ENCODE measurements at regions not wholly inside any gene's neighbourhood (a gene's known extent, or its start where the extent isn't known, plus 50 kb on each side); places are given as distances from the start of the nearest gene placed in this dataset.
"Not testable (repeated sequence)": the region's sequence is repeated elsewhere in the genome, so short reads cannot be mapped to it uniquely, and the experiment has no call there.

DNA sequence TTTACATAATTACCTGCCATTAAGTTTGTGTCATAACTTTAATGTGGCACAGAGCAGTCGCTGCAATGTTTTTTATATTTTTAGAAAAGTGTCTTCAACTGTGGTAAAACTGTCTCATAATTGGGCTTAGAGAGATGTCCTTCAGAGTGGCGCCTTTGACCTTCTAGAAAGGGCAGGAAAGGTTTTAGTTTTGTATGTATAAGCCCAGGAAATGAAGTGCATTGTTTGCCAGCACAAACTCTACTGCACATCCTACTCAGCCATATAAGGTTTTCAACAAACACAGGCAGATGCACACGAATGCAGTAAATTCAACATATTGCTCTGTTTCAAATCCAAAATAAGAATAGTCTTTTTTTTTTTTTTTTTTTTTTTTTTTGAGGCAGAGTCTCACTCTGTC, 201.4 kb downstream of the ALDH8A1 start:
- H3K9me3 ChIP-seq, result no peaks in the 10 kb centered on the region
- H3K27me3 ChIP-seq, result no peaks in the 10 kb centered on the region
- H3K27ac ChIP-seq, result no peak overlapping the region
- no peaks in the 10 kb centered on the region for H3K36me3 ChIP-seq
- TF ChIP-seq, protein P1, sequence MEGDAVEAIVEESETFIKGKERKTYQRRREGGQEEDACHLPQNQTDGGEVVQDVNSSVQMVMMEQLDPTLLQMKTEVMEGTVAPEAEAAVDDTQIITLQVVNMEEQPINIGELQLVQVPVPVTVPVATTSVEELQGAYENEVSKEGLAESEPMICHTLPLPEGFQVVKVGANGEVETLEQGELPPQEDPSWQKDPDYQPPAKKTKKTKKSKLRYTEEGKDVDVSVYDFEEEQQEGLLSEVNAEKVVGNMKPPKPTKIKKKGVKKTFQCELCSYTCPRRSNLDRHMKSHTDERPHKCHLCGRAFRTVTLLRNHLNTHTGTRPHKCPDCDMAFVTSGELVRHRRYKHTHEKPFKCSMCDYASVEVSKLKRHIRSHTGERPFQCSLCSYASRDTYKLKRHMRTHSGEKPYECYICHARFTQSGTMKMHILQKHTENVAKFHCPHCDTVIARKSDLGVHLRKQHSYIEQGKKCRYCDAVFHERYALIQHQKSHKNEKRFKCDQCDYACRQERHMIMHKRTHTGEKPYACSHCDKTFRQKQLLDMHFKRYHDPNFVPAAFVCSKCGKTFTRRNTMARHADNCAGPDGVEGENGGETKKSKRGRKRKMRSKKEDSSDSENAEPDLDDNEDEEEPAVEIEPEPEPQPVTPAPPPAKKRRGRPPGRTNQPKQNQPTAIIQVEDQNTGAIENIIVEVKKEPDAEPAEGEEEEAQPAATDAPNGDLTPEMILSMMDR (IDR thresholded peaks at IDR 0.05), result no peak
- no peak for TF ChIP-seq POLR2A (IDR thresholded peaks at IDR 0.05)
- DNase-seq, result no peak
- H3K4me1 ChIP-seq, result no peaks in the 10 kb centered on the region
- no peak overlapping the region for H3K4me3 ChIP-seq

DNA sequence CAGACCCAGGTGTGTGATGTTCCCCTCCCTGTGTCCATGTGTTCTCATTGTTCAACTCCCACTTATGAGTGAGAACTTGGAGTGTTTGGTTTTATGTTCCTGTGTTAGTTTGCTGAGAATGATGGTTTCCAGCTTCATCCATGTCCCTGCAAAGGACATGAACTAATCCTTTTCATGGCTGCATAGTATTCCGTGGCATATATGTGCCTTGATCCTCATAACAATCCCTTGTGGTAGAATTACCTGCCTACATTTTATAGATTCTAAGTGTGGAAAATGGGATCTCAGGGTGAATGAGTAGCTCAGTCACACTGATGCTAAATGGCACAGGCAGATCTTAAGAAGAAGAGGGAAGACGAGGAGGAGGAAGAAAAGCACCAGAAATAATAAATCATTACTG, 202.7 kb downstream of the ALDH8A1 start:
- H3K9me3 ChIP-seq, H3K4me3 ChIP-seq, H3K4me1 ChIP-seq, H3K27ac ChIP-seq, H3K36me3 ChIP-seq, DNase-seq, H3K27me3 ChIP-seq: not testable (repeated sequence)

DNA sequence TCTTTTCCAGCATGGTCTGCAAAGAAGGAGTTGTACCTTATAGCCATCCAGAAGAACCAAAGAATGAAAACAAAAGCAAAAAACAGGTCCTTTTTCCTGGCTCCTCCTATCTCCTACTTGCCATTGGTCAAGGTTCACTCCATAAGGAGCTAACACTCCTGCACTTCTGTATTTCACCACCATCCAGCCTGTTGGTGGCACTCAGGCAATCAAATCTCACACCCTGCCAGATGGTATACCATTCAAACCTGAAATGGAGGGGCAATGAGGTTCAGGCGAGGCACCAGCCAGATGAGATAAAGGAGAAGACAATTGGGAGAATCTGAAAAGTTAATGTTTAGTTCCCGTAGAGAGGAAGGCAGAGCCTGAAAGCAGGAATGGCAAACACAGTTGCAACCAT, 203.8 kb downstream of the ALDH8A1 start:
- no peak for TF ChIP-seq POLR2A (IDR thresholded peaks at IDR 0.05)
- TF ChIP-seq, protein P1 (IDR thresholded peaks at IDR 0.05), result peak in 3 of 6 experiments; percentile 54 to 63 (median 55)

DNA sequence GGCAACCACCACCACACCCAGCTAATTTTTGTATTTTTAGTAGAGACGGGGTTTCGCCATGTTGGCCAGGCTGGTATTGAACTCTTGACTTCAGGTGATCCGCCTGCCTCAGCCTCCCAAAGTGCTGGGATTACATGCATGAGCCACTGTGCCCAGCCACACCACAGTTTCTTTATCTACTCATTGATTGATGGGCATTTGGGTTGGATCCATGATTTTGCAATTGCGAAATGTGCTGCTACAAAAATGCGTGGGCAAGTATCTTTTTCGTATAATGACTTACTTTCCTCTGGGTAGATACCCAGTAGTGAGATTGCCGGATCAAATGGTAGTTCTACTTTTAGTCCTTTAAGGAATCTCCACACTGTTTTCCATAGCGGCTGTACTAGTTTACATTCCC, 204.7 kb downstream of the ALDH8A1 start:
- not testable (repeated sequence) for H3K9me3 ChIP-seq, DNase-seq

More for the DNA sequence above, 203.8 kb downstream of the ALDH8A1 start:
- Histone ChIP-seq H3K27me3 (no peaks in the 10 kb centered on the region), H3K9me3 (no peaks in the 10 kb centered on the region), H3K4me3 (no peak overlapping the region), H3K27ac (peak overlapping the region in 1 of 4 donors; percentile 5), H3K4me1 (no peaks in the 10 kb centered on the region), H3K36me3 (no peaks in the 10 kb centered on the region)
- DNase-seq, result no peak

DNA sequence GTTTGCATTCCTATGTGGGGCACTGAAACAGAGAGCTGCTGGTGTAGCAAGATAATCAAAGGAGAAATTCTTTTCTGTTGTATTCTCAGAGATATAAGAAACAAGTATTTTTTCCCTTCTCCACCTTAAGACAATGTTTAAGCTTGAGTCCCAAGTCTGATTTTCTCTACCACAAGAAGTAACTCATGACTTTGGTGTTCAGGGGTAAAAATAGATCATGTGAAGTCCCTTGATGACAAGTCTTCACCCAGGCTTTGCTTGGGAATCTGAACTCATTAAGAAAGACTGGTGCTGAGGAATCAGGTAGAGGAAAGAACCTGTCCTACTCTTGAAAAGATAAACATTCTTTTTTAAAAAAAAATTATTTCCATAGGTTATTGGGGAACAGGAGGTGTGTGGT, 205.6 kb downstream of the ALDH8A1 start:
- Histone ChIP-seq H3K4me3 (no peak overlapping the region), H3K27ac (no peak overlapping the region), H3K4me1 (peaks cover 0 to 7% (median 0%) of the 10 kb centered on the region in 4 donors), H3K27me3 (no peaks in the 10 kb centered on the region), H3K9me3 (no peaks in the 10 kb centered on the region), H3K36me3 (no peaks in the 10 kb centered on the region)
- no peak for TF ChIP-seq POLR2A (IDR thresholded peaks at IDR 0.05)
- TF ChIP-seq, protein P1 (IDR thresholded peaks at IDR 0.05), result no peak
- no peak for DNase-seq

More for the DNA sequence above, 204.7 kb downstream of the ALDH8A1 start:
- H3K27me3 ChIP-seq, H3K4me1 ChIP-seq, H3K27ac ChIP-seq, H3K4me3 ChIP-seq, H3K36me3 ChIP-seq: not testable (repeated sequence)

DNA sequence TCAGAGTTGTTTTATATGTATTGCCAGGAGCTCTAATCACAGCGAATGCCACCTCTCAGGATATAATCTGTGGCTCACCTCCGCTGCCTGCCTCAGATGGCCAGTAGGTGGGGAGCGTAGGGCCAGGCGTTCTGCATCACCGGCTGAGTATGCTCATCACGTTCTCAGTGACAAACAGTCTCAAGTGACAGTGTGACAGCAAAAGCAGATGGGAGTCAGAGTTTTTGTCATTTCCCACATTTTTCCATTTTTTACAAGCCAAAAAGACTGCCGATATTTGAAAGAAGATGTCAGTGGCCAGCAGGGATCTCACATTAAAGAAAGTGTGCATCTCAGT, 208.7 kb downstream of the ALDH8A1 start:
- Histone ChIP-seq H3K4me1 (peaks cover 0 to 7% (median 0%) of the 10 kb centered on the region in 4 donors), H3K9me3 (no peaks in the 10 kb centered on the region), H3K36me3 (no peaks in the 10 kb centered on the region), H3K27ac (no peak overlapping the region), H3K27me3 (no peaks in the 10 kb centered on the region), H3K4me3 (no peak overlapping the region)
- TF ChIP-seq, protein P1 (IDR thresholded peaks at IDR 0.05), result no peak
- TF ChIP-seq POLR2A (IDR thresholded peaks at IDR 0.05), result no peak
- DNase-seq, result no peak

DNA sequence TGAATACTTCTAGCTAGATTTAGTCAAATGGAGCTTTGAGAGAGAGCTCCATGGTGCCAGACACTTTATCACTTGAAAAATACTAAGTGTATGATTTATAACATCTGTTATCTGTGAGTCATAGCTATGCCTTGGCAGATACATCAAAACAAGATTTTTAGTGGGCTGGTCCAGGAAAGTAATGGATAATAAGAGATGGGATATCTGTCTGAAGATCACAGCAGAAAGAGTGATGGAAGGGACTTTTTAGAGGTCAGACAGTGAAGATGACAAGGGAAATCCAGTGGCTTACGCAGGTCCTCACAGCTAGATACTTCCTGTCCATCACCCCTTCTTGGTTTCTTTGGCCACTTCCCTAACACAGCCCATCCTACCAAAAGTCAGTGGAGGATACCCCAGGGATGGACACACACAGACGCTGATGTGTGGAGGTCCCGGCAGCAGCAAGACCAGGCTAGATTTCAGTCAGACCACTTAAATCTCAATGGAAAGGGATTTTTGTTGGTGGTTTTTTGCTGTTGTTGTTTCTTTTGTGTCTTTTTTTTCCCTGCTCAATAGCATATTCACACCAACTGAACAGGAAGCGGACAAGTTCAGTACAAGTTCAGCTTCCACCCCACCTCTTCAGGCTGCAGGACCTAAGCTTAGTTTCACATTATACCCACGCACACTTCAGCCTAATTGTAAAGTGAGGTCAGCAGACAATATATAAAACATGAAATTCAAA, 209.3 kb downstream of the ALDH8A1 start:
- H3K4me3 ChIP-seq, result no peak overlapping the region
- DNase-seq, result no peak
- no peaks in the 10 kb centered on the region for H3K9me3 ChIP-seq
- H3K27ac ChIP-seq, result no peak overlapping the region
- no peaks in the 10 kb centered on the region for H3K27me3 ChIP-seq
- H3K36me3 ChIP-seq, result no peaks in the 10 kb centered on the region
- H3K4me1 ChIP-seq, result peaks cover 0 to 7% (median 0%) of the 10 kb centered on the region in 4 donors
- TF ChIP-seq, protein P1 (IDR thresholded peaks at IDR 0.05), result no peak
- no peak for TF ChIP-seq POLR2A (IDR thresholded peaks at IDR 0.05)

Measured in Peyer's patch (tissue), 4 donors.